Retinal pigment epithelial cell (primary cell): ENCODE measurements at regions not wholly inside any gene's neighbourhood (a gene's known extent, or its start where the extent isn't known, plus 50 kb on each side); places are given as distances from the start of the nearest gene placed in this dataset.

Experiments used
- DNase-seq: peaks from one replicate; pipeline ENCODE4 v3.0.0-alpha.2; 2010; ENCODE audit warnings: low read depth
- H3K4me3 ChIP-seq: 2 replicates; pipeline ENCODE4 v1.5.1; 2011; ENCODE audit warnings: mild to moderate bottlenecking, low read length, control low read depth, moderate library complexity
- CTCF ChIP-seq: conservative IDR thresholded peaks from 2 replicates; pipeline ENCODE4 v1.5.1; 2011; ENCODE audit warnings: low read depth, low read length, control low read depth, inconsistent platforms

- H3K4me3 ChIP-seq = no peak overlapping the region
- no peak for DNase-seq
- no peak for TF ChIP-seq CTCF
Observed at GRCh38 chr11:13881226-13881905, 81.2 kb upstream of the SPON1 start.

GRCh38 chr11:13883042-13883441 lies 79.5 kb upstream of the SPON1 start:
- TF ChIP-seq CTCF = no peak
- DNase-seq = no peak
- no peak overlapping the region for H3K4me3 ChIP-seq

GRCh38 chr11:13883589-13883988 lies 78.9 kb upstream of the SPON1 start:
- no peak overlapping the region for H3K4me3 ChIP-seq
- no peak for TF ChIP-seq CTCF
- DNase-seq = no peak

- no peak for TF ChIP-seq CTCF
- H3K4me3 ChIP-seq = no peak overlapping the region
- no peak for DNase-seq
Observed at GRCh38 chr11:13884158-13884799, 78.2 kb upstream of the SPON1 start.

- TF ChIP-seq CTCF = no peak
Observed at GRCh38 chr11:13885083-13885482, 77.4 kb upstream of the SPON1 start.

GRCh38 chr11:13889552-13890249 lies 72.8 kb upstream of the SPON1 start:
- DNase-seq = no peak
- no peak for TF ChIP-seq CTCF
- no peak overlapping the region for H3K4me3 ChIP-seq

More at GRCh38 chr11:13885083-13885482, 77.4 kb upstream of the SPON1 start:
- no peak overlapping the region for H3K4me3 ChIP-seq
- DNase-seq = no peak

- DNase-seq = no peak
- no peak for TF ChIP-seq CTCF
- H3K4me3 ChIP-seq = no peak overlapping the region
Observed at GRCh38 chr11:13891911-13892310, 70.6 kb upstream of the SPON1 start.
